ENCODE measurements at regions not wholly inside any gene's neighbourhood (a gene's known extent, or its start where the extent isn't known, plus 50 kb on each side); places are given as distances from the start of the nearest gene placed in this dataset.

- TF ChIP-seq FOXM1 (IDR thresholded peaks at IDR 0.05; ENCODE audit: borderline replicate concordance, low read depth): no peak
- TF ChIP-seq EGR1 (IDR thresholded peaks at IDR 0.05): no peak
- TF ChIP-seq TAF1 (IDR thresholded peaks at IDR 0.05; ENCODE audit: low read depth): no peak
- no peak for TF ChIP-seq CEBPB (IDR thresholded peaks at IDR 0.05)
Measured at GRCh38 chr16:63315229-63315628, 1279.0 kb upstream of the CDH8 start.
